IMR-90 (cell line): ENCODE measurements at regions not wholly inside any gene's neighbourhood (a gene's known extent, or its start where the extent isn't known, plus 50 kb on each side); places are given as distances from the start of the nearest gene placed in this dataset.

Experiments
- ATAC-seq: fragments of 200-7000 bp; cut with Tn5 transposase; 2 replicates; pipeline ENCODE4 v1.9.1; 2020; ENCODE audit warnings: low read depth, mild to moderate bottlenecking, moderate library complexity
- BruUV-seq: library from RNA; stranded (reverse); fragments of 400-500 nt; replicated peaks from 2 replicates; lab custom pipeline; 2021; lab: Mats Ljungman, UMichigan
- CTCF ChIA-PET: fragments of 300-600 bp; formaldehyde crosslinking; extraction: SDS; loops from one replicate; lab custom pipeline; 2021; ENCODE audit warnings: antibody characterized with exemption; lab: Yijun Ruan, JAX
- POLR2A ChIA-PET: fragments of 300-600 bp; sonication (Branson Sonifier 250); formaldehyde crosslinking; loops from one replicate; lab custom pipeline; 2022; ENCODE audit warnings: antibody characterized with exemption; ENCODE audit not compliant: unreplicated experiment; lab: Charles Lee
- DNase-seq: peaks from one replicate; pipeline ENCODE4 v3.0.0; 2013
- H2AFZ ChIP-seq: replicated peaks from 2 replicates; pipeline ENCODE3; 2013; ENCODE audit warnings: low read length, mild to moderate bottlenecking; ENCODE audit not compliant: poor library complexity
- H2AK5ac ChIP-seq: 2 replicates; pipeline ENCODE4 v1.6.1; 2013; ENCODE audit warnings: low read depth, low read length, inconsistent platforms
- H2AK9ac ChIP-seq: replicated peaks from 2 replicates; pipeline ENCODE3; 2013; ENCODE audit warnings: mild to moderate bottlenecking, low read depth, low read length, moderate library complexity; ENCODE audit not compliant: poor library complexity
- H2BK120ac ChIP-seq: 2 replicates; pipeline ENCODE4 v1.6.1; 2013; ENCODE audit warnings: low read depth, low read length, inconsistent platforms
- H2BK15ac ChIP-seq: 3 replicates; pipeline ENCODE4 v1.6.1; 2013; ENCODE audit warnings: low read depth, low read length, inconsistent platforms
- H2BK20ac ChIP-seq: 2 replicates; pipeline ENCODE4 v1.6.1; 2013; ENCODE audit warnings: low read depth, mild to moderate bottlenecking, inconsistent platforms, low read length, moderate library complexity
- H2BK5ac ChIP-seq: 2 replicates; pipeline ENCODE4 v1.6.1; 2013; ENCODE audit warnings: mild to moderate bottlenecking, low read depth, low read length, inconsistent platforms; ENCODE audit not compliant: poor library complexity, severe bottlenecking
- H3K14ac ChIP-seq: replicated peaks from 2 replicates; pipeline ENCODE4 v1.6.1; 2013; ENCODE audit warnings: low read depth, low read length, inconsistent platforms
- H3K18ac ChIP-seq: 2 replicates; pipeline ENCODE4 v1.6.1; 2013; ENCODE audit warnings: low read depth, low read length, control low read depth
- H3K23ac ChIP-seq: 2 replicates; pipeline ENCODE4 v1.6.1; 2013; ENCODE audit warnings: low read depth, low read length, inconsistent platforms
- H3K27ac ChIP-seq: 2 replicates; pipeline ENCODE4 v1.5.1; 2013; ENCODE audit warnings: mild to moderate bottlenecking, control low read depth, low read length; ENCODE audit not compliant: insufficient read depth
- H3K27me3 ChIP-seq: 2 replicates; pipeline ENCODE4 v1.6.1; 2013; ENCODE audit warnings: low read length; ENCODE audit not compliant: control insufficient read depth, insufficient read depth
- H3K36me3 ChIP-seq: 2 replicates; pipeline ENCODE4 v1.6.1; 2013; ENCODE audit warnings: low read length, mixed read lengths; ENCODE audit not compliant: control insufficient read depth, insufficient read depth
- H3K4ac ChIP-seq: 2 replicates; pipeline ENCODE4 v1.6.1; 2013; ENCODE audit warnings: low read depth, low read length, inconsistent platforms
- H3K4me1 ChIP-seq: 2 replicates; pipeline ENCODE4 v1.6.1; 2013; ENCODE audit warnings: low read length, mixed read lengths; ENCODE audit not compliant: control insufficient read depth, insufficient read depth
- H3K4me2 ChIP-seq: 2 replicates; pipeline ENCODE4 v1.6.1; 2013; ENCODE audit warnings: low read depth, mild to moderate bottlenecking, control low read depth, low read length, moderate library complexity
- H3K4me3 ChIP-seq: 2 replicates; pipeline ENCODE4 v1.5.1; 2013; ENCODE audit warnings: low read depth, mild to moderate bottlenecking, control low read depth, low read length, moderate library complexity; ENCODE audit not compliant: insufficient read depth
- H3K56ac ChIP-seq: 2 replicates; pipeline ENCODE4 v1.6.1; 2013; ENCODE audit warnings: low read length, inconsistent platforms; ENCODE audit not compliant: insufficient read depth; ENCODE audit errors: extremely low read depth
- H3K79me1 ChIP-seq, 2 experiments: 2 replicates each; pipeline ENCODE4 v1.6.1; 2013; ENCODE audit warnings: low read length in 2 of 2, inconsistent platforms in 1 of 2, low read depth in 1 of 2
- H3K9ac ChIP-seq: 2 replicates; pipeline ENCODE4 v1.6.1; 2013; ENCODE audit warnings: low read depth, low read length, control low read depth
- H3K9me1 ChIP-seq: 2 replicates; pipeline ENCODE4 v1.6.1; 2013; ENCODE audit warnings: low read length, inconsistent platforms; ENCODE audit not compliant: insufficient read depth
- H3K9me3 ChIP-seq: 2 replicates; pipeline ENCODE4 v1.6.1; 2013; ENCODE audit warnings: low read length; ENCODE audit not compliant: control insufficient read depth, insufficient read depth
- H4K20me1 ChIP-seq: 2 replicates; pipeline ENCODE4 v1.6.1; 2013; ENCODE audit warnings: low read length, inconsistent platforms; ENCODE audit not compliant: insufficient read depth
- H4K5ac ChIP-seq: 2 replicates; pipeline ENCODE4 v1.6.1; 2013; ENCODE audit warnings: mild to moderate bottlenecking, low read depth, low read length, control low read depth
- H4K8ac ChIP-seq, 2 experiments: 2 replicates each; pipeline ENCODE4 v1.6.1; 2013; ENCODE audit warnings: low read depth in 2 of 2, low read length in 2 of 2, control low read depth in 1 of 2, inconsistent platforms in 1 of 2
- H4K91ac ChIP-seq: 2 replicates; pipeline ENCODE4 v1.6.1; 2013; ENCODE audit warnings: low read depth, low read length, inconsistent platforms; ENCODE audit not compliant: insufficient read depth
- BHLHE40 ChIP-seq: fragments of 150-350 bp; IDR thresholded peaks from 2 replicates; pipeline ENCODE4 v1.6.1; 2016; ENCODE audit warnings: mild to moderate bottlenecking, low read depth, low read length
- MXI1 ChIP-seq: IDR thresholded peaks from 2 replicates; pipeline ENCODE4 v1.6.1; 2012; ENCODE audit warnings: low read depth, mild to moderate bottlenecking, low read length, moderate library complexity, borderline replicate concordance
- NFE2L2 ChIP-seq: fragments of 150-350 bp; IDR thresholded peaks from 2 replicates; pipeline ENCODE4 v1.6.1; 2016; ENCODE audit warnings: low read depth, mild to moderate bottlenecking, low read length
- POLR2A ChIP-seq: IDR thresholded peaks from 2 replicates; pipeline ENCODE4 v1.6.1; 2012; ENCODE audit warnings: mild to moderate bottlenecking, low read depth, low read length
- USF2 ChIP-seq: fragments of 150-350 bp; IDR thresholded peaks from 2 replicates; pipeline ENCODE4 v1.6.1; 2017; ENCODE audit warnings: mild to moderate bottlenecking, antibody characterized with exemption, low read length, low read depth
- WGBS, 2 experiments: methylation state at CpG; one replicate each; pipeline versions ENCODE4 v1.1.5 to v1.1.7; 2013; ENCODE audit warnings: missing lambda C conversion rate in 2 of 2; ENCODE audit not compliant: insufficient read length in 1 of 2; ENCODE audit errors: extremely low coverage in 2 of 2; 5-methylcytosine and 5-hydroxymethylcytosine counted together
- dilution Hi-C: fragments of 300-500 bp; cut with HindIII; formaldehyde crosslinking; loops from one replicate; pipeline ENCODE4 v1.14.3; 2018; ENCODE audit warnings: low sequenced_read_pairs; ENCODE audit not compliant: unreplicated experiment
- in situ Hi-C: fragments of 300-500 bp; cut with MboI; formaldehyde crosslinking; loops from 3 replicates; pipeline ENCODE4 v1.14.3; 2019; ENCODE audit warnings: low sequenced_read_pairs, inconsistent platforms, mixed read lengths
- intact Hi-C: fragments of 100-400 bp; cut with micrococcal nuclease; formaldehyde crosslinking; loops from 2 replicates; pipeline ENCODE4 v1.10.0; 2022

GRCh38 chr18:30192216-30192615 is 850.3 kb downstream of the DSC3 start:
- ChIA-PET POLR2A (no interaction called here), CTCF (no interaction called here)
- no peak overlapping the region for H4K5ac ChIP-seq
- no peak overlapping the region for H2BK5ac ChIP-seq
- H3K56ac ChIP-seq = no peak overlapping the region
- no peak for DNase-seq
- H3K4ac ChIP-seq = no peak overlapping the region
- WGBS, 2 experiments = 43% methylated on average over 1 of the region's 3 CpGs; no CpG with 5 or more reads in 1 of the 2 experiments
- no peak overlapping the region for H4K91ac ChIP-seq
- H2AK5ac ChIP-seq = no peak overlapping the region
- no peak overlapping the region for H2AFZ ChIP-seq
- dilution Hi-C loops (no loop called here), in situ Hi-C loops (no loop called here), intact Hi-C loops (no loop called here)
- H3K27me3 ChIP-seq = no peaks in the 10 kb centered on the region
- no peaks in the 10 kb centered on the region for H3K79me1 ChIP-seq
- no peak overlapping the region for H4K8ac ChIP-seq
- H3K14ac ChIP-seq = no peak overlapping the region
- H3K9me3 ChIP-seq = peaks cover 12% of the 10 kb centered on the region
- no peak overlapping the region for H3K23ac ChIP-seq
- H3K9me1 ChIP-seq = no peaks in the 10 kb centered on the region
- no peak overlapping the region for H3K4me2 ChIP-seq
- no peak overlapping the region for H3K4me3 ChIP-seq
- H2AK9ac ChIP-seq = no peak overlapping the region
- H3K4me1 ChIP-seq = no peaks in the 10 kb centered on the region
- no TSS peak for BruUV-seq
- H3K27ac ChIP-seq = no peak overlapping the region
- H2BK120ac ChIP-seq = no peak overlapping the region
- no peak overlapping the region for H3K18ac ChIP-seq
- no peak overlapping the region for H3K9ac ChIP-seq
- H2BK20ac ChIP-seq = no peak overlapping the region
- TF ChIP-seq USF2 (no peak), NFE2L2 (no peak), BHLHE40 (no peak), POLR2A (no peak), MXI1 (no peak)
- no peak overlapping the region for H2BK15ac ChIP-seq
- H3K36me3 ChIP-seq = no peaks in the 10 kb centered on the region
- no peak for ATAC-seq
- H4K20me1 ChIP-seq = no peaks in the 10 kb centered on the region
